Astrocyte (in vitro differentiated cells and primary cell): ENCODE measurements at regions not wholly inside any gene's neighbourhood (a gene's known extent, or its start where the extent isn't known, plus 50 kb on each side); places are given as distances from the start of the nearest gene placed in this dataset.

ENCODE experiments used
- DNase-seq: peaks from one replicate; pipeline ENCODE4 v3.0.0-alpha.2; 2010; ENCODE audit warnings: low read depth
- FAIRE-seq: peaks from 2 replicates; lab custom pipeline; 2011; peaks lifted over from hg19 to GRCh38; lab: Jason Lieb, UNC
- H2AFZ ChIP-seq: 2 replicates; pipeline ENCODE4 v1.6.0; 2012; ENCODE audit warnings: low read depth, low read length, inconsistent platforms
- H3K27ac ChIP-seq: 2 replicates; pipeline ENCODE4 v1.5.1; 2011; ENCODE audit warnings: low read depth, low read length, inconsistent platforms
- H3K27me3 ChIP-seq: 2 replicates; pipeline ENCODE4 v1.6.0; 2011; ENCODE audit warnings: low read length, inconsistent platforms; ENCODE audit not compliant: insufficient read depth
- H3K36me3 ChIP-seq: 2 replicates; pipeline ENCODE4 v1.5.1; 2011; ENCODE audit warnings: low read length, inconsistent platforms; ENCODE audit not compliant: insufficient read depth
- H3K4me1 ChIP-seq: 2 replicates; pipeline ENCODE4 v1.5.1; 2011; ENCODE audit warnings: low read length, inconsistent platforms; ENCODE audit not compliant: insufficient read depth
- H3K4me2 ChIP-seq: 2 replicates; pipeline ENCODE4 v1.6.0; 2012; ENCODE audit warnings: low read length, inconsistent platforms
- H3K4me3 ChIP-seq: 2 replicates; pipeline ENCODE4 v1.5.1; 2011; ENCODE audit warnings: low read depth, mild to moderate bottlenecking, low read length, inconsistent platforms; ENCODE audit not compliant: insufficient read depth
- H3K79me2 ChIP-seq: 2 replicates; pipeline ENCODE4 v1.6.0; 2012; ENCODE audit warnings: mild to moderate bottlenecking, low read length, inconsistent platforms; ENCODE audit not compliant: insufficient read depth
- H3K9ac ChIP-seq: 2 replicates; pipeline ENCODE4 v1.6.0; 2012; ENCODE audit warnings: mild to moderate bottlenecking, low read length, inconsistent platforms
- H3K9me3 ChIP-seq: 2 replicates; pipeline ENCODE4 v1.5.1; 2012; ENCODE audit warnings: low read depth, mild to moderate bottlenecking, low read length, inconsistent platforms; ENCODE audit not compliant: insufficient read depth
- H4K20me1 ChIP-seq: 2 replicates; pipeline ENCODE4 v1.6.0; 2012; ENCODE audit warnings: low read length, inconsistent platforms; ENCODE audit not compliant: insufficient read depth
- H3K27ac Mint-ChIP-seq: one replicate; pipeline ENCODE4 v1.8.0; 2021; ENCODE audit warnings: mild to moderate bottlenecking, mixed read lengths; ENCODE audit not compliant: unreplicated experiment
- H3K27me3 Mint-ChIP-seq: one replicate; pipeline ENCODE4 v1.8.0; 2021; ENCODE audit warnings: low read depth, mixed read lengths; ENCODE audit not compliant: unreplicated experiment
- H3K36me3 Mint-ChIP-seq: one replicate; pipeline ENCODE4 v1.8.0; 2021; ENCODE audit warnings: low read depth, mixed read lengths; ENCODE audit not compliant: unreplicated experiment
- H3K4me1 Mint-ChIP-seq: one replicate; pipeline ENCODE4 v1.8.0; 2021; ENCODE audit warnings: low read depth, mixed read lengths; ENCODE audit not compliant: unreplicated experiment
- H3K4me3 Mint-ChIP-seq: one replicate; pipeline ENCODE4 v1.8.0; 2021; ENCODE audit warnings: mild to moderate bottlenecking, moderate library complexity, mixed read lengths; ENCODE audit not compliant: unreplicated experiment
- H3K9me3 Mint-ChIP-seq: one replicate; pipeline ENCODE4 v1.8.0; 2021; ENCODE audit warnings: mild to moderate bottlenecking, mixed read lengths; ENCODE audit not compliant: unreplicated experiment
- CTCF ChIP-seq: IDR thresholded peaks from 2 replicates; pipeline ENCODE4 v1.5.1; 2011; ENCODE audit warnings: low read depth, mild to moderate bottlenecking, inconsistent platforms, low read length, moderate library complexity; ENCODE audit not compliant: insufficient read depth
- EZH2 ChIP-seq: IDR thresholded peaks from 2 replicates; pipeline ENCODE4 v1.6.1; 2012; ENCODE audit warnings: mild to moderate bottlenecking, low read length, inconsistent platforms; ENCODE audit not compliant: insufficient read depth

- H3K4me2 ChIP-seq: no peak overlapping the region
- no peaks in the 10 kb centered on the region for H3K9me3 Mint-ChIP-seq
- H3K9me3 ChIP-seq: no peaks in the 10 kb centered on the region
- TF ChIP-seq EZH2: no peak
- TF ChIP-seq CTCF: no peak
- H3K27ac ChIP-seq: no peak overlapping the region
- H3K4me1 ChIP-seq: no peaks in the 10 kb centered on the region
- H2AFZ ChIP-seq: no peak overlapping the region
- H3K79me2 ChIP-seq: no peaks in the 10 kb centered on the region
- H3K4me1 Mint-ChIP-seq: peaks cover 14% of the 10 kb centered on the region
- H3K27me3 ChIP-seq: no peaks in the 10 kb centered on the region
- H3K27ac Mint-ChIP-seq: no peak overlapping the region
- no peaks in the 10 kb centered on the region for H3K36me3 ChIP-seq
- FAIRE-seq (peak; percentile 47), DNase-seq (no peak)
- H3K36me3 Mint-ChIP-seq: no peaks in the 10 kb centered on the region
- no peak overlapping the region for H3K9ac ChIP-seq
- no peaks in the 10 kb centered on the region for H3K27me3 Mint-ChIP-seq
- no peak overlapping the region for H3K4me3 ChIP-seq
- no peak overlapping the region for H3K4me3 Mint-ChIP-seq
- H4K20me1 ChIP-seq: no peaks in the 10 kb centered on the region
Observed at GRCh38 chr3:74535281-74535680, 79.2 kb downstream of the CNTN3 start.

- Histone ChIP-seq H3K79me2 (no peaks in the 10 kb centered on the region), H2AFZ (no peak overlapping the region), H4K20me1 (no peaks in the 10 kb centered on the region), H3K9me3 (no peaks in the 10 kb centered on the region), H3K4me1 (no peaks in the 10 kb centered on the region), H3K4me2 (no peak overlapping the region), H3K36me3 (no peaks in the 10 kb centered on the region), H3K27ac (no peak overlapping the region), H3K9ac (no peak overlapping the region), H3K4me3 (no peak overlapping the region), H3K27me3 (no peaks in the 10 kb centered on the region)
- Mint-ChIP-seq H3K9me3 (no peaks in the 10 kb centered on the region), H3K36me3 (no peaks in the 10 kb centered on the region), H3K4me1 (peaks cover 14% of the 10 kb centered on the region), H3K27me3 (no peaks in the 10 kb centered on the region), H3K4me3 (no peak overlapping the region), H3K27ac (no peak overlapping the region)
- TF ChIP-seq CTCF (no peak), EZH2 (no peak)
- FAIRE-seq: no peak
- no peak for DNase-seq
Observed at GRCh38 chr3:74534611-74535010, 79.8 kb downstream of the CNTN3 start.

- Mint-ChIP-seq H3K27ac (peak overlapping the region; percentile 86), H3K4me3 (no peak overlapping the region), H3K36me3 (no peaks in the 10 kb centered on the region), H3K27me3 (no peaks in the 10 kb centered on the region), H3K9me3 (no peaks in the 10 kb centered on the region), H3K4me1 (peaks cover 14% of the 10 kb centered on the region)
- Histone ChIP-seq H3K4me2 (peak overlapping the region; percentile 11), H3K4me1 (no peaks in the 10 kb centered on the region), H4K20me1 (no peaks in the 10 kb centered on the region), H2AFZ (no peak overlapping the region), H3K9ac (no peak overlapping the region), H3K36me3 (no peaks in the 10 kb centered on the region), H3K9me3 (no peaks in the 10 kb centered on the region), H3K79me2 (no peaks in the 10 kb centered on the region), H3K27ac (no peak overlapping the region), H3K4me3 (no peak overlapping the region), H3K27me3 (no peaks in the 10 kb centered on the region)
- FAIRE-seq (peak; percentile 76), DNase-seq (peak; percentile 69)
- no peak for TF ChIP-seq EZH2
- no peak for TF ChIP-seq CTCF
Observed at GRCh38 chr3:74532446-74532845, 82.0 kb downstream of the CNTN3 start.
